ENCODE measurements at regions not wholly inside any gene's neighbourhood (a gene's known extent, or its start where the extent isn't known, plus 50 kb on each side); places are given as distances from the start of the nearest gene placed in this dataset.

DNA sequence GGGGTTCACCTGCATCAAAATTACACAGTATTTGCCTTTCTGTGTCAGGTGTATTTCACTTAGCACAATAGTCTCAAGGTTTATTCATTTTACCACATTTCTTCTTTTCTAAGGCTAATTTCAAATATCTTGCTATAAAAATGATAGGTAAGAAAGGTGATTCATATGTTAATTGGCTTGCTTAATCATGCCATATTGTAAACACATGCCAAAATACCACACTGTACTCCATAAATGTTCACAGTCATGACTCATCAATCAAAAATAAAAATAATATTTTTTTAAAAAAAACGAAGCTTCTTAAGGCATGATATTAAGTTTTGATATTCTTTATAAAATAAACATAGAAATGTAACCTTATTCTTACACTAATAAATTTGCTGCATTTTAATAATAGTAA lies 947.1 kb downstream of the GRM8 start:
- Histone ChIP-seq H3K79me2 (ENCODE audit: insufficient read depth) (no peaks in the 10 kb centered on the region), H3K9me2 (ENCODE audit: insufficient read depth) (no peaks in the 10 kb centered on the region), H3K27me3 (replicated peaks; ENCODE audit: insufficient read depth) (no peaks in the 10 kb centered on the region), H3K27ac (no peak overlapping the region), H3K4me3 (no peak overlapping the region), H3K9me3 (ENCODE audit: low read depth) (no peaks in the 10 kb centered on the region), H2AFZ (no peak overlapping the region), H4K20me1 (ENCODE audit: insufficient read depth) (no peaks in the 10 kb centered on the region), H3K9ac (no peak overlapping the region), H3K36me3 (ENCODE audit: low read depth) (no peaks in the 10 kb centered on the region), H3K4me1 (ENCODE audit: insufficient read depth) (no peaks in the 10 kb centered on the region), H3K4me2 (ENCODE audit: unreplicated experiment) (no peak overlapping the region), H3F3A (ENCODE audit: insufficient read depth) (no peaks in the 10 kb centered on the region)
- 4% methylated on average over 1 of the region's 1 CpG for WGBS, 2 experiments (ENCODE audit: low coverage in 1 of 2, low lambda C conversion rate in 2 of 2, missing lambda C conversion rate in 2 of 2)
- no peak for DNase-seq
- no peak for TF ChIP-seq EZH2 (IDR thresholded peaks at IDR 0.05; ENCODE audit: insufficient read depth, poor library complexity, severe bottlenecking)
- no peak for TF ChIP-seq EZH2phosphoT487 (IDR thresholded peaks at IDR 0.05; ENCODE audit: insufficient read depth, low read depth)
- in situ Hi-C loops (cut with MboI), result no loop called here

DNA sequence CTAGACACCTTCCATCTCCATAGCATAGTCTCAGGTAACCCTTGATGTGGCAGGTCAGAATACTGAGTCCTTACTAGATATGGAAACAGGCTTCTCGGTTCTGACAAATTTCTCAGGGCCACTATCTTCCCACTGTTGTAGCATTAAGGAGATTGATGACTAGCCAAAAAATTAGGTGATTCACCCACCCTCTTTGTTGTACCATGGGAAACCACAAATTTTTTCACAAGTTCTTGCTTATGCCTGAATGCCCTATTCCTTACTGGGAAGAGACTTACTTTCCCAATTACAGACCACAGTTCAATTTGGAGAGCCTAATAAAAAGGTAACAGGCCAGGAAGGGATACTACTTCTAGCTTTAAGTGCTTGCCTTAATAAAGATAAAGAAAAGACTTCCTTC lies 948.8 kb downstream of the GRM8 start:
- Histone ChIP-seq H3F3A (ENCODE audit: insufficient read depth) (no peaks in the 10 kb centered on the region), H3K9ac (no peak overlapping the region), H3K36me3 (ENCODE audit: low read depth) (no peaks in the 10 kb centered on the region), H3K4me3 (no peak overlapping the region), H3K9me3 (ENCODE audit: low read depth) (no peaks in the 10 kb centered on the region), H3K4me2 (ENCODE audit: unreplicated experiment) (no peak overlapping the region), H3K9me2 (ENCODE audit: insufficient read depth) (no peaks in the 10 kb centered on the region), H3K79me2 (ENCODE audit: insufficient read depth) (no peaks in the 10 kb centered on the region), H2AFZ (no peak overlapping the region), H4K20me1 (ENCODE audit: insufficient read depth) (no peaks in the 10 kb centered on the region), H3K4me1 (ENCODE audit: insufficient read depth) (no peaks in the 10 kb centered on the region), H3K27me3 (replicated peaks; ENCODE audit: insufficient read depth) (no peaks in the 10 kb centered on the region), H3K27ac (no peak overlapping the region)
- 25 to 35% methylated on average over 1 of the region's 1 CpG for WGBS, 2 experiments (ENCODE audit: low coverage in 1 of 2, low lambda C conversion rate in 2 of 2, missing lambda C conversion rate in 2 of 2)
- no peak for DNase-seq
- TF ChIP-seq EZH2 (IDR thresholded peaks at IDR 0.05; ENCODE audit: insufficient read depth, poor library complexity, severe bottlenecking) (no peak), EZH2phosphoT487 (IDR thresholded peaks at IDR 0.05; ENCODE audit: insufficient read depth, low read depth) (no peak)
- in situ Hi-C loops (cut with MboI), result no loop called here

DNA sequence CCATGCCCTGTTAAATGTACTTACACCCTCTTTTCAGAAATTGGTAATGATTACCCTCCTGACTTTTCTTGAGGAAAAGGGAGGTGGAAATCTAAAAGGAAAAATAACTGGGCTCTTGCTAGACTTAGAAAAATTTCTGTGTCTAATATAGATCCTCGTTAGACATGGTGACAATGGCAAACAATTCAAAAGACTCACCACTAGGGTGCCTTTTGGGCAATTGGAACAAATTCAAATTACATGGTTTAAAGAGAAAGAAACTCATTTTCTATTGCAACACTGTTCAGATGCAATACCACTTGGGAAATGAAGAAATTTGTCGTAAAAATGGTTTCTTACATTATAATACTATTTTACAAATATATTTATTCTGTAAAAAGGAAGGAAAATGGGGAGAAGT lies 950.1 kb downstream of the GRM8 start:
- Histone ChIP-seq H3K4me3 (no peak overlapping the region), H3K9me3 (ENCODE audit: low read depth) (no peaks in the 10 kb centered on the region), H3K27ac (no peak overlapping the region), H3K9me2 (ENCODE audit: insufficient read depth) (no peaks in the 10 kb centered on the region), H3K9ac (no peak overlapping the region), H2AFZ (no peak overlapping the region), H3F3A (ENCODE audit: insufficient read depth) (no peaks in the 10 kb centered on the region), H3K4me2 (ENCODE audit: unreplicated experiment) (no peak overlapping the region), H3K4me1 (ENCODE audit: insufficient read depth) (no peaks in the 10 kb centered on the region), H3K27me3 (replicated peaks; ENCODE audit: insufficient read depth) (no peaks in the 10 kb centered on the region), H3K79me2 (ENCODE audit: insufficient read depth) (no peaks in the 10 kb centered on the region), H3K36me3 (ENCODE audit: low read depth) (no peaks in the 10 kb centered on the region), H4K20me1 (ENCODE audit: insufficient read depth) (no peaks in the 10 kb centered on the region)
- DNase-seq, result no peak
- WGBS, 2 experiments (ENCODE audit: low coverage in 1 of 2, low lambda C conversion rate in 2 of 2, missing lambda C conversion rate in 2 of 2), result 6 to 15% methylated on average over 2 of the region's 2 CpGs
- TF ChIP-seq EZH2 (IDR thresholded peaks at IDR 0.05; ENCODE audit: insufficient read depth, poor library complexity, severe bottlenecking) (no peak), EZH2phosphoT487 (IDR thresholded peaks at IDR 0.05; ENCODE audit: insufficient read depth, low read depth) (no peak)
- in situ Hi-C loops (cut with MboI), result no loop called here

DNA sequence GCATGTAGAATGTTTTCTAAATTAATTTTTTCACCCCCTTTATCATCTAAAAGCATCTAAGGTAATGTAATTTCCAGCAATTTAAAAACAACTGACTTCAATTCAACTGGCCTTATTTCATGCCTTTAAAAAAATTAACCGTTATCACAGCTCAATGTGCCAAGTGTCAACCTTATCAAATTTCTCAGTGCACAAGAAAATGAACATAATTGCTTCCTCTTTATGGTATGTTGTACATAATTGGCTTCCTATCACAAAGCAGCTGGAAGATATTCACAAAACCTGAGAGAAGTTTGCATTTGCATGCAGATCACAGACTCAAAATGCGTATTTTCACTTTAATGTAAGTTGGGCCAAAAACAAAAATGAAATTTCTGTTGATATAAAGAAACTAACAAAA lies 966.4 kb downstream of the GRM8 start:
- H3K4me1 ChIP-seq (ENCODE audit: insufficient read depth), result no peaks in the 10 kb centered on the region
- no peak overlapping the region for H2AFZ ChIP-seq
- H4K20me1 ChIP-seq (ENCODE audit: insufficient read depth), result no peaks in the 10 kb centered on the region
- no peak overlapping the region for H3K4me2 ChIP-seq (ENCODE audit: unreplicated experiment)
- no peak overlapping the region for H3K27ac ChIP-seq
- no peak overlapping the region for H3K4me3 ChIP-seq
- no peaks in the 10 kb centered on the region for H3K27me3 ChIP-seq (replicated peaks; ENCODE audit: insufficient read depth)
- 13 to 18% methylated on average over 2 of the region's 2 CpGs for WGBS, 2 experiments (ENCODE audit: low coverage in 1 of 2, low lambda C conversion rate in 2 of 2, missing lambda C conversion rate in 2 of 2)
- H3K9me2 ChIP-seq (ENCODE audit: insufficient read depth), result no peaks in the 10 kb centered on the region
- no peak for DNase-seq
- H3K36me3 ChIP-seq (ENCODE audit: low read depth), result no peaks in the 10 kb centered on the region
- no peak for TF ChIP-seq EZH2 (IDR thresholded peaks at IDR 0.05; ENCODE audit: insufficient read depth, poor library complexity, severe bottlenecking)
- no peak for TF ChIP-seq EZH2phosphoT487 (IDR thresholded peaks at IDR 0.05; ENCODE audit: insufficient read depth, low read depth)
- no peaks in the 10 kb centered on the region for H3F3A ChIP-seq (ENCODE audit: insufficient read depth)
- H3K9ac ChIP-seq, result no peak overlapping the region
- in situ Hi-C loops (cut with MboI), result no loop called here
- no peaks in the 10 kb centered on the region for H3K79me2 ChIP-seq (ENCODE audit: insufficient read depth)
- H3K9me3 ChIP-seq (ENCODE audit: low read depth), result no peaks in the 10 kb centered on the region

DNA sequence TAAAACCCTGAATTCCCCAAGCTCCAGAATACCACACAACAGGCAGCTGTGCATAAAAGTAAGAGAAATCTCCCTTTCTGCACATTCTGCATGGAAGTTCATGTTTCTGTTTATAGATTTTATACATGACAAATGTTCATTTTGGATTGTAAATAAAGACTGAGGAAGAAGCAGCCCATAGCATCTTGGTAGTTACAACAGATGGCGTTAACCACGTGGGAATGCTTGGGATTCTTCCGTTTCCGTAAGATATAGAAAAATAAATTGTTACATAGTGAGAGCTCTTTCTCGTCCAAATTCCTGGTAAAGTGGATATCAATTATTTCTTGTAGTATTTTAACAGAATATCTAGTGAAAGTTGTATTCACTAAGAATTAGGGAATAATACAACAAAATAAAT lies 1016.5 kb downstream of the GRM8 start:
- in situ Hi-C loops (cut with MboI), result no loop called here

More for the DNA sequence above, 1016.5 kb downstream of the GRM8 start:
- Histone ChIP-seq H3K27me3 (replicated peaks; ENCODE audit: insufficient read depth) (no peaks in the 10 kb centered on the region), H3K79me2 (ENCODE audit: insufficient read depth) (no peaks in the 10 kb centered on the region), H3K9me2 (ENCODE audit: insufficient read depth) (no peaks in the 10 kb centered on the region), H3K27ac (no peak overlapping the region), H3K4me2 (ENCODE audit: unreplicated experiment) (no peak overlapping the region), H3K9me3 (ENCODE audit: low read depth) (no peaks in the 10 kb centered on the region), H3F3A (ENCODE audit: insufficient read depth) (no peaks in the 10 kb centered on the region), H3K9ac (no peak overlapping the region), H3K4me3 (no peak overlapping the region), H2AFZ (no peak overlapping the region), H4K20me1 (ENCODE audit: insufficient read depth) (no peaks in the 10 kb centered on the region), H3K4me1 (ENCODE audit: insufficient read depth) (no peaks in the 10 kb centered on the region), H3K36me3 (ENCODE audit: low read depth) (no peaks in the 10 kb centered on the region)
- no peak for DNase-seq
- TF ChIP-seq EZH2phosphoT487 (IDR thresholded peaks at IDR 0.05; ENCODE audit: insufficient read depth, low read depth) (no peak), EZH2 (IDR thresholded peaks at IDR 0.05; ENCODE audit: insufficient read depth, poor library complexity, severe bottlenecking) (no peak)
- WGBS, 2 experiments (ENCODE audit: low coverage in 1 of 2, low lambda C conversion rate in 2 of 2, missing lambda C conversion rate in 2 of 2), result 5 to 13% methylated on average over 5 of the region's 5 CpGs
